ENCODE measurements at regions not wholly inside any gene's neighbourhood (a gene's known extent, or its start where the extent isn't known, plus 50 kb on each side); places are given as distances from the start of the nearest gene placed in this dataset.

GRCh38 chr20:39132093-39132492 lies 169.9 kb downstream of the DHX35 start:
- TF ChIP-seq POLR2A (IDR thresholded peaks at IDR 0.05), result no peak
- TF ChIP-seq CTCF (IDR thresholded peaks at IDR 0.05), result no peak
- TF ChIP-seq POLR2AphosphoS5 (IDR thresholded peaks at IDR 0.05), result no peak
- no peak for TF ChIP-seq EP300 (IDR thresholded peaks at IDR 0.05)

Data from sigmoid colon (tissue), 4 donors.